KMS-11 (cell line): ENCODE measurements at regions not wholly inside any gene's neighbourhood (a gene's known extent, or its start where the extent isn't known, plus 50 kb on each side); places are given as distances from the start of the nearest gene placed in this dataset.

Experiments used
- H2AFZ ChIP-seq: fragments of 200-600 bp; sonication (generic); 2 replicates; pipeline ENCODE4 v1.6.1; 2016; ENCODE audit warnings: antibody characterized with exemption, mixed run types, low read depth
- H3K27ac ChIP-seq: fragments of 200-600 bp; sonication (generic); 2 replicates; pipeline ENCODE4 v1.6.1; 2016; ENCODE audit warnings: mild to moderate bottlenecking, mixed run types
- H3K27me3 ChIP-seq: fragments of 200-600 bp; sonication (generic); 2 replicates; pipeline ENCODE4 v1.6.1; 2017; ENCODE audit warnings: mild to moderate bottlenecking, low read depth, mixed run types, moderate library complexity; ENCODE audit not compliant: insufficient read depth
- H3K36me3 ChIP-seq: fragments of 200-600 bp; sonication (generic); 2 replicates; pipeline ENCODE4 v1.6.1; 2017; ENCODE audit warnings: mild to moderate bottlenecking, mixed run types; ENCODE audit not compliant: insufficient read depth
- H3K4me1 ChIP-seq: fragments of 200-600 bp; sonication (generic); 2 replicates; pipeline ENCODE4 v1.6.1; 2016; ENCODE audit warnings: mild to moderate bottlenecking, low read depth, mixed run types; ENCODE audit not compliant: poor library complexity, severe bottlenecking
- H3K4me2 ChIP-seq: fragments of 200-600 bp; sonication (generic); 2 replicates; pipeline ENCODE4 v1.7.0; 2016; ENCODE audit warnings: mild to moderate bottlenecking, mixed run types
- H3K4me3 ChIP-seq: fragments of 200-600 bp; sonication (generic); IDR thresholded peaks from 2 replicates; pipeline ENCODE4 v1.6.1; 2017; ENCODE audit warnings: low read depth, low read length, mixed read lengths; ENCODE audit not compliant: insufficient read depth
- H3K79me2 ChIP-seq: fragments of 200-600 bp; sonication (generic); 2 replicates; pipeline ENCODE4 v1.6.1; 2016; ENCODE audit warnings: low read depth, mixed run types; ENCODE audit not compliant: insufficient read depth
- H3K9ac ChIP-seq: fragments of 200-600 bp; sonication (generic); 2 replicates; pipeline ENCODE4 v1.6.1; 2016; ENCODE audit warnings: mild to moderate bottlenecking, mixed run types
- H4K20me1 ChIP-seq: fragments of 200-600 bp; sonication (generic); 2 replicates; pipeline ENCODE4 v1.6.1; 2016; ENCODE audit warnings: mild to moderate bottlenecking, mixed run types; ENCODE audit not compliant: insufficient read depth
- TF ChIP-seq, protein P1 (sequence below): fragments of 200-600 bp; sonication (generic); conservative IDR thresholded peaks from 2 replicates; pipeline ENCODE4 v1.6.1; 2017; ENCODE audit warnings: low read depth, mild to moderate bottlenecking, antibody characterized with exemption, low read length, moderate library complexity, mixed read lengths

DNA sequence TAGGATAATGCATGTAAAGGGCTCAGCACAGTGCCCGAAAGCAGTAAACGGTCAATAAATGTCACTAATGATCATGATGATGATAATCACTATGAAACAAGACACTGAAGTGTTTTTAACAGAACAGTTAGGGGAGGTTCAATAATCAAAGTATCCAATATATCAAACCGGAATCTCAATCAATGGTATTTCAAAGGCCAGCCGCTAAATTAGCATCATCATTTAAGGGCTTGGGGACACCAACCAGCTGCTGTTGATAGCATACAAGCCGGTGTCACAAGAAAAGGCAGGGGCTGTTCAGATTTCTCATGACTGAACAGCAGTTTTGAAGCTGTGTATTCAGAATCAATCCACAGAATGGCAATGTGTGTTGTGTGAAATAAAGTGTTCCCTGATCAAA, 316.0 kb upstream of the NPVF start:
- H2AFZ ChIP-seq: no peak overlapping the region
- TF ChIP-seq, protein P1, sequence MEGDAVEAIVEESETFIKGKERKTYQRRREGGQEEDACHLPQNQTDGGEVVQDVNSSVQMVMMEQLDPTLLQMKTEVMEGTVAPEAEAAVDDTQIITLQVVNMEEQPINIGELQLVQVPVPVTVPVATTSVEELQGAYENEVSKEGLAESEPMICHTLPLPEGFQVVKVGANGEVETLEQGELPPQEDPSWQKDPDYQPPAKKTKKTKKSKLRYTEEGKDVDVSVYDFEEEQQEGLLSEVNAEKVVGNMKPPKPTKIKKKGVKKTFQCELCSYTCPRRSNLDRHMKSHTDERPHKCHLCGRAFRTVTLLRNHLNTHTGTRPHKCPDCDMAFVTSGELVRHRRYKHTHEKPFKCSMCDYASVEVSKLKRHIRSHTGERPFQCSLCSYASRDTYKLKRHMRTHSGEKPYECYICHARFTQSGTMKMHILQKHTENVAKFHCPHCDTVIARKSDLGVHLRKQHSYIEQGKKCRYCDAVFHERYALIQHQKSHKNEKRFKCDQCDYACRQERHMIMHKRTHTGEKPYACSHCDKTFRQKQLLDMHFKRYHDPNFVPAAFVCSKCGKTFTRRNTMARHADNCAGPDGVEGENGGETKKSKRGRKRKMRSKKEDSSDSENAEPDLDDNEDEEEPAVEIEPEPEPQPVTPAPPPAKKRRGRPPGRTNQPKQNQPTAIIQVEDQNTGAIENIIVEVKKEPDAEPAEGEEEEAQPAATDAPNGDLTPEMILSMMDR: no peak
- H3K27me3 ChIP-seq: no peaks in the 10 kb centered on the region
- no peaks in the 10 kb centered on the region for H4K20me1 ChIP-seq
- H3K36me3 ChIP-seq: no peaks in the 10 kb centered on the region
- H3K79me2 ChIP-seq: no peaks in the 10 kb centered on the region
- no peak overlapping the region for H3K4me2 ChIP-seq
- no peak overlapping the region for H3K4me3 ChIP-seq
- H3K9ac ChIP-seq: no peak overlapping the region
- H3K27ac ChIP-seq: no peak overlapping the region
- H3K4me1 ChIP-seq: no peaks in the 10 kb centered on the region

DNA sequence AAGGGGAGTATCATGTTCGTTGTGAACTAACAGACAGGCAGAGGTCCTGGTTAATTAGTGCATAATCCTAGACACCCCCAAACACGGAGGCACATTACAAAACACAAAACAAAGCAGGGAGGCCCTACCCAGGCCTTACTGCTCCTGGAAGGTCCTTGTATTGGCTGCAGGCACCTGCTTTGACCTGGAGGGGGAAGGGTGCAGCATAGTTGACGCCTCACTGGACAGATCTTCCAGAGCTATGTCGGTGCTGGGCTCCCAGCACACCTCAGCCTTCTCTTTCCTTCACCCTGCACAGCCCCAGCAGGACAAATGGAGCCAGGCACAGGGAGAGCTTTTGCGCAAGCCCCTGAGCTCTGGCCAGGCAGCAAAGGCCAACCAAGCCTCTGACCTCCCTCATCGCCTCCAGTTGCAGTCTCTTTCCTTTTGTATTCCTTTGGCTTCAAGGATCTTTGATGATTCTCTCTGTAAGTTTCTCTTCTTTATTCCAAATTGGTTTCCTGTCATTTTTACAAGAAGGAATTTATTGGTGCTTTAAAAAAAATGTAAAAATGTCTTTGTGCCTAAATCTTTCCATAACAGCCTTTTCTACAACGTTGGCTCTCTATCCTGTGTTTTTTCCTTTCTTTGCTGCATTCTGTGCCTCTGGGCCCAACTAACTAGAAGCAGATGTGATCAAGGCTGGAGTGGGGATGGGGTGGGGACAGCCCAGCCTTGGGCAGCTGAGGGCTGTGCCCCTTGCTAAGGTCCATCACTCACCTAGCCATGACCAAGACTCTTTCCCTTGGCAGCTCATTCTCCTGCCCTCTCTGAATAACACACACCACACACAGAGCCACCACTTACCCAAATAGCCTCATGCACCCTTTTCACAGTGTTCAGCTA, 317.1 kb upstream of the NPVF start:
- Histone ChIP-seq H3K4me1 (no peaks in the 10 kb centered on the region), H3K79me2 (no peaks in the 10 kb centered on the region), H4K20me1 (no peaks in the 10 kb centered on the region), H3K9ac (no peak overlapping the region), H2AFZ (no peak overlapping the region), H3K4me2 (no peak overlapping the region), H3K27ac (no peak overlapping the region), H3K27me3 (no peaks in the 10 kb centered on the region), H3K4me3 (no peak overlapping the region), H3K36me3 (no peaks in the 10 kb centered on the region)
- TF ChIP-seq, protein P1: no peak

DNA sequence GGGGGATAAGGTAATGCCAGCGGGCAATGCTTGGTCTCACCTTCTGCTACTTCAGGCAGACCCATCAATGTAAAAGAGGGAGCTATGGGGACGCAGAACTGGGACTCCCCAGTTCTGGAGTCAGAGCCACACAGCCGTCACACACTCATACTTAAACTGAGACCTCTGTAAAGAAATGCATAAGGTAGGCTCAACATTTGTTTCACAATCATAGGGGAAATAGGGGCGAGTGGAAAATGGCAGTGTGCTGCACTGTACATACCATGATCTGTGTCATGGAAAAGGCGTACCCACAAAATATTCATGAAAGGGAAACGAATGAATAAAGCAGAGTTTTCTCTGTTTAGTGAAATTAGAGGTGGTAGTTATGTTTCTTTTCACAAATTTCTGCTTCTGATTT, 318.0 kb upstream of the NPVF start:
- H3K4me2 ChIP-seq: no peak overlapping the region
- TF ChIP-seq, protein P1: no peak
- no peaks in the 10 kb centered on the region for H3K27me3 ChIP-seq
- no peaks in the 10 kb centered on the region for H3K36me3 ChIP-seq
- H3K4me3 ChIP-seq: no peak overlapping the region
- H3K9ac ChIP-seq: no peak overlapping the region
- H3K27ac ChIP-seq: no peak overlapping the region
- no peaks in the 10 kb centered on the region for H3K4me1 ChIP-seq
- no peaks in the 10 kb centered on the region for H4K20me1 ChIP-seq
- H3K79me2 ChIP-seq: no peaks in the 10 kb centered on the region
- no peak overlapping the region for H2AFZ ChIP-seq

DNA sequence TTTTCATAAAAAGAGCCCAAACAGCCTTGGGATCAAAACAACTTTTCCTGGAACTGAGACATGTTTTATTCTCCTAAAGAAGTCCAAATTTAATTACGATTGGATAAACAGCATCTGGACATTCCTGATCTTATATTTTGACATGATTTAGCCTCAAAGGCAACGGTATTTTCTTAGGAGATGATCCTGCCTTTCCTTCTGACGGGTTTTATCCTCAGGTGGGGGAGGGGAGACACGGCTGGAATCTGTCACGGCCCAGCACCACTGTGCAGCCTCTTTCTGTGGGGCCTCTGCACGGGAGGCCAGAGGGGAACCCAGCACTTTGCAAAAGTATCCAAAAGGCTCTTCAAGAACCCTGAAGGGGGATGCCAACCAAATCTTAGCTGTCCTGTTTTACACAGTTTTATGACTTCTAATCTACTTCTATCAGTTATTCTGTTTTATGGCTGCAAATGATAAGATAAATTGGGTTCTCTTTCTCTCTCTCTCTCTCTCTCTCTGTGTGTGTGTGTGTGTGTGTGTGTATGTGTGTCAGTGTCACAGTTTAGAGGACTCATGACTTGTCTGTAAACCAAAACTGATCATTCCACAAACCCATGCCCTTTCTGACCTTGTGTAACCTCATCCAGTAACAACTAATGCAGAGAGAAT, 321.1 kb upstream of the NPVF start:
- Histone ChIP-seq H3K27me3 (no peaks in the 10 kb centered on the region), H3K36me3 (no peaks in the 10 kb centered on the region), H3K4me2 (no peak overlapping the region), H3K4me3 (no peak overlapping the region), H3K27ac (no peak overlapping the region), H3K9ac (no peak overlapping the region), H3K79me2 (no peaks in the 10 kb centered on the region), H2AFZ (no peak overlapping the region), H4K20me1 (no peaks in the 10 kb centered on the region), H3K4me1 (no peaks in the 10 kb centered on the region)
- TF ChIP-seq, protein P1: no peak
